HL-60 (cell line): ENCODE measurements at regions not wholly inside any gene's neighbourhood (a gene's known extent, or its start where the extent isn't known, plus 50 kb on each side); places are given as distances from the start of the nearest gene placed in this dataset.

Source experiments
- GABPA ChIP-seq: IDR thresholded peaks from 2 replicates; pipeline ENCODE4 v1.6.1; 2012; ENCODE audit warnings: low read depth
- POLR2AphosphoS5 ChIP-seq: IDR thresholded peaks from 2 replicates; pipeline ENCODE4 v1.6.1; 2012; ENCODE audit warnings: low read depth
- TF ChIP-seq, protein P1 (sequence below): IDR thresholded peaks from one replicate; pipeline ENCODE4 v1.5.1; 2011; ENCODE audit warnings: low read length, control low read depth, inconsistent platforms; ENCODE audit not compliant: insufficient read depth

DNA sequence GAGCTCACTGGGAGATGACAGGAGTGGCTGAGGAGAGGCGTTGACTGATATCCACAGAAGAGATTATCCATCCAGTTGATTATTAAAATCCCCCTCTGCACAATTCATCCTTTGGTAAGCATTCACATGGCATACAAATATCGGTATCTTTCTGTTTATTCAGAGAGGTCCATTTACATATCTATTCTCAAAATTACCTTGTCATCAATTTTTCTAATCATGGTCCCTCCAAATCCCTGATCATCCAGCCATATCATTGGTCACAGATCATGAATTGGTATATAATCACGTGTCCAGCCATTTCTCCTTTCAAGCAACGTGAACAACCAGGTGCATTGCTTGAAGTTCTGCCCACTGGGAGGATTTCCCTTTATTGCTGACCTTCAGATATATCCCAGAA lies 1321.0 kb downstream of the ROBO2 start:
- TF ChIP-seq GABPA (no peak), POLR2AphosphoS5 (no peak)
- TF ChIP-seq, protein P1, sequence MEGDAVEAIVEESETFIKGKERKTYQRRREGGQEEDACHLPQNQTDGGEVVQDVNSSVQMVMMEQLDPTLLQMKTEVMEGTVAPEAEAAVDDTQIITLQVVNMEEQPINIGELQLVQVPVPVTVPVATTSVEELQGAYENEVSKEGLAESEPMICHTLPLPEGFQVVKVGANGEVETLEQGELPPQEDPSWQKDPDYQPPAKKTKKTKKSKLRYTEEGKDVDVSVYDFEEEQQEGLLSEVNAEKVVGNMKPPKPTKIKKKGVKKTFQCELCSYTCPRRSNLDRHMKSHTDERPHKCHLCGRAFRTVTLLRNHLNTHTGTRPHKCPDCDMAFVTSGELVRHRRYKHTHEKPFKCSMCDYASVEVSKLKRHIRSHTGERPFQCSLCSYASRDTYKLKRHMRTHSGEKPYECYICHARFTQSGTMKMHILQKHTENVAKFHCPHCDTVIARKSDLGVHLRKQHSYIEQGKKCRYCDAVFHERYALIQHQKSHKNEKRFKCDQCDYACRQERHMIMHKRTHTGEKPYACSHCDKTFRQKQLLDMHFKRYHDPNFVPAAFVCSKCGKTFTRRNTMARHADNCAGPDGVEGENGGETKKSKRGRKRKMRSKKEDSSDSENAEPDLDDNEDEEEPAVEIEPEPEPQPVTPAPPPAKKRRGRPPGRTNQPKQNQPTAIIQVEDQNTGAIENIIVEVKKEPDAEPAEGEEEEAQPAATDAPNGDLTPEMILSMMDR: no peak
